ENCODE measurements at regions not wholly inside any gene's neighbourhood (a gene's known extent, or its start where the extent isn't known, plus 50 kb on each side); places are given as distances from the start of the nearest gene placed in this dataset.

DNA sequence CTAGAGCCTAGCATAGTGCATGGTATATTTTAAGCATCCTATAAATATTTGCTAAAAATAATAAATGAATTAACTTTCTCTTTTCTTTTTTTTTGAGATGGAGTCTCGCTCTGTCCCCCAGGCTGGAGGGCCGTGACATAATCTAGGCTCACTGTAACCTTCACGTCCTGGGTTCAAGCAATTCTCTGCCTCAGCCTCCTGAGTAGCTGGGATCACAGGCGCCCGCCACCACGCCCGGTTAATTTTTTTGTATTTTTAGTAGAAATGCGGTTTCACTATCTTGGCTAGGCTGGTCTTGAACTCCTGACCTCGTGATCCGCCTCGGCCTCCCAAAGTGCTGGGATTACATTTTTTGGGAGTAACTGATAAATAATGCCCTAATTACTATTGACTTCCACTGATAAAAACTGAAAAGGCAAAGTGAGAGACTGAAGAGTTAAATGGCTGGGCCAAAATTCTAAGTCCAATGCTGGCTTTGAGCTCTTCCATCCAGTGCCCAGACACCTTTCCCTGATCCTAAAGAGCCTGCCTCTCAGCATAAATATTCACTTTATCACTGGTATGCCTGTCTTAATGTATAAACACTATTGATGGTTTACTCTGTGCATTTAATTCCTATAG is 213.0 kb upstream of the KRR1 start:
- TF ChIP-seq POLR2AphosphoS5 (IDR thresholded peaks at IDR 0.05; ENCODE audit: low read depth, low read length), result no peak
- no peak for TF ChIP-seq TAF1 (IDR thresholded peaks at IDR 0.05; ENCODE audit: borderline replicate concordance, low read depth, low read length)

All from GM12892 (cell line).